ENCODE measurements at regions not wholly inside any gene's neighbourhood (a gene's known extent, or its start where the extent isn't known, plus 50 kb on each side); places are given as distances from the start of the nearest gene placed in this dataset.

- TF ChIP-seq POLR2A (IDR thresholded peaks at IDR 0.05) (no peak), CTCF (IDR thresholded peaks at IDR 0.05) (no peak)
Measured at GRCh38 chr3:83354205-83354604, 1592.8 kb upstream of the GBE1 start.
